ENCODE measurements at regions not wholly inside any gene's neighbourhood (a gene's known extent, or its start where the extent isn't known, plus 50 kb on each side); places are given as distances from the start of the nearest gene placed in this dataset.
A peak's percentile ranks its signal among the peaks of the same experiment; 100 is the strongest.

- no peak overlapping the region for H3K4me3 ChIP-seq (ENCODE audit: low read depth, low read length)
- H3K27ac ChIP-seq (ENCODE audit: extremely low read depth, low read depth, low read length): no peak overlapping the region
- ChIA-PET CTCF (interaction anchor here (0.9 to 2.2 kb wide), 2 partner anchors 267 to 909 kb away, joined by 3 to 6 read pairs; no protein-coding TSS in a partner anchor), POLR2A (no interaction called here)
- H3K4me1 ChIP-seq (ENCODE audit: control insufficient read depth, insufficient read depth, low read length): no peaks in the 10 kb centered on the region
- no peaks in the 10 kb centered on the region for H3K9me3 ChIP-seq (ENCODE audit: control insufficient read depth, insufficient read depth, low read depth, low read length)
- TF ChIP-seq ZNF132 (tag by site-specific recombination; IDR thresholded peaks at IDR 0.05; ENCODE audit: borderline replicate concordance) (no peak), ZNF48 (tag by site-specific recombination; IDR thresholded peaks at IDR 0.05) (no peak), MEIS1 (CRISPR knock-in tag; IDR thresholded peaks at IDR 0.05; ENCODE audit: borderline replicate concordance) (no peak), ZNF362 (tag by site-specific recombination; IDR thresholded peaks at IDR 0.05) (no peak), ZNF501 (tag by site-specific recombination; IDR thresholded peaks at IDR 0.05) (no peak), EGR2 (tag by site-specific recombination; IDR thresholded peaks at IDR 0.05; ENCODE audit: low read depth) (no peak), ELK4 (IDR thresholded peaks at IDR 0.05; ENCODE audit: borderline replicate concordance, low read depth, low read length) (no peak), ZSCAN30 (tag by site-specific recombination; IDR thresholded peaks at IDR 0.05) (no peak), ZSCAN5A (tag by site-specific recombination; IDR thresholded peaks at IDR 0.05) (no peak), ZNF37A (tag by site-specific recombination; IDR thresholded peaks at IDR 0.05) (no peak), ZFP41 (tag by site-specific recombination; IDR thresholded peaks at IDR 0.05; ENCODE audit: borderline replicate concordance) (no peak), OSR2 (tag by site-specific recombination; IDR thresholded peaks at IDR 0.05) (no peak), SP7 (tag by site-specific recombination; IDR thresholded peaks at IDR 0.05) (no peak), ZNF843 (tag by site-specific recombination; IDR thresholded peaks at IDR 0.05) (no peak), ZNF830 (tag by site-specific recombination; IDR thresholded peaks at IDR 0.05; ENCODE audit: low read depth) (no peak), HOXA7 (CRISPR knock-in tag; IDR thresholded peaks at IDR 0.05; ENCODE audit: borderline replicate concordance) (no peak), SALL2 (tag by site-specific recombination; IDR thresholded peaks at IDR 0.05; ENCODE audit: borderline replicate concordance) (no peak)
- TF ChIP-seq, protein P1, sequence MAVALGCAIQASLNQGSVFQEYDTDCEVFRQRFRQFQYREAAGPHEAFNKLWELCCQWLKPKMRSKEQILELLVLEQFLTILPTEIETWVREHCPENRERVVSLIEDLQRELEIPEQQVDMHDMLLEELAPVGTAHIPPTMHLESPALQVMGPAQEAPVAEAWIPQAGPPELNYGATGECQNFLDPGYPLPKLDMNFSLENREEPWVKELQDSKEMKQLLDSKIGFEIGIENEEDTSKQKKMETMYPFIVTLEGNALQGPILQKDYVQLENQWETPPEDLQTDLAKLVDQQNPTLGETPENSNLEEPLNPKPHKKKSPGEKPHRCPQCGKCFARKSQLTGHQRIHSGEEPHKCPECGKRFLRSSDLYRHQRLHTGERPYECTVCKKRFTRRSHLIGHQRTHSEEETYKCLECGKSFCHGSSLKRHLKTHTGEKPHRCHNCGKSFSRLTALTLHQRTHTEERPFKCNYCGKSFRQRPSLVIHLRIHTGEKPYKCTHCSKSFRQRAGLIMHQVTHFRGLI (tag by site-specific recombination; IDR thresholded peaks at IDR 0.05): no peak
- no peaks in the 10 kb centered on the region for H3K36me3 ChIP-seq (ENCODE audit: control insufficient read depth in 2 of 2, insufficient read depth in 1 of 2, low read length in 2 of 2)
Measured at GRCh38 chr20:61119794-61120410, 132.2 kb upstream of the CDH4 start.

- Histone ChIP-seq H3K27ac (ENCODE audit: extremely low read depth, low read depth, low read length) (no peak overlapping the region), H3K4me3 (ENCODE audit: low read depth, low read length) (no peak overlapping the region), H3K36me3 (ENCODE audit: control insufficient read depth in 2 of 2, insufficient read depth in 1 of 2, low read length in 2 of 2) (no peaks in the 10 kb centered on the region), H3K4me1 (ENCODE audit: control insufficient read depth, insufficient read depth, low read length) (no peaks in the 10 kb centered on the region), H3K9me3 (ENCODE audit: control insufficient read depth, insufficient read depth, low read depth, low read length) (no peaks in the 10 kb centered on the region)
- CTCF ChIA-PET: interaction anchor here (0.6 to 2.2 kb wide), 5 partner anchors 9 to 909 kb away, joined by 3 to 6 read pairs (median 3); no protein-coding TSS in a partner anchor
- POLR2A ChIA-PET: no interaction called here
- TF ChIP-seq ZNF777 (tag by site-specific recombination; IDR thresholded peaks at IDR 0.05; ENCODE audit: borderline replicate concordance) (no peak), ZNF112 (tag by site-specific recombination; IDR thresholded peaks at IDR 0.05) (no peak), ZNF654 (tag by site-specific recombination; IDR thresholded peaks at IDR 0.05; ENCODE audit: low read depth) (peak; percentile 53), ZBTB20 (tag by site-specific recombination; IDR thresholded peaks at IDR 0.05) (no peak), ZBTB21 (tag by site-specific recombination; IDR thresholded peaks at IDR 0.05) (0 out of 2 replicates have a peak, but pooled peaks have one; percentile 17), TCF7L2 (IDR thresholded peaks at IDR 0.05; ENCODE audit: borderline replicate concordance, low read depth, low read length) (no peak), KLF1 (tag by site-specific recombination; IDR thresholded peaks at IDR 0.05) (peak; percentile 78), GLI4 (tag by site-specific recombination; IDR thresholded peaks at IDR 0.05) (no peak), ZBTB17 (tag by site-specific recombination; IDR thresholded peaks at IDR 0.05) (0 out of 2 replicates have a peak, but pooled peaks have one; percentile 14), ZNF843 (tag by site-specific recombination; IDR thresholded peaks at IDR 0.05) (no peak)
- TF ChIP-seq, protein P2, sequence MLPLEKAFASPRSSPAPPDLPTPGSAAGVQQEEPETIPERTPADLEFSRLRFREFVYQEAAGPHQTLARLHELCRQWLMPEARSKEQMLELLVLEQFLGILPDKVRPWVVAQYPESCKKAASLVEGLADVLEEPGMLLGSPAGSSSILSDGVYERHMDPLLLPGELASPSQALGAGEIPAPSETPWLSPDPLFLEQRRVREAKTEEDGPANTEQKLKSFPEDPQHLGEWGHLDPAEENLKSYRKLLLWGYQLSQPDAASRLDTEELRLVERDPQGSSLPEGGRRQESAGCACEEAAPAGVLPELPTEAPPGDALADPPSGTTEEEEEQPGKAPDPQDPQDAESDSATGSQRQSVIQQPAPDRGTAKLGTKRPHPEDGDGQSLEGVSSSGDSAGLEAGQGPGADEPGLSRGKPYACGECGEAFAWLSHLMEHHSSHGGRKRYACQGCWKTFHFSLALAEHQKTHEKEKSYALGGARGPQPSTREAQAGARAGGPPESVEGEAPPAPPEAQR (tag by site-specific recombination; IDR thresholded peaks at IDR 0.05): no peak
Measured at GRCh38 chr20:61120595-61121515, 131.2 kb upstream of the CDH4 start.

Data from HEK293 (cell line).